Cerebellar nuclear complex (tissue), 1 donor: ENCODE measurements at regions not wholly inside any gene's neighbourhood (a gene's known extent, or its start where the extent isn't known, plus 50 kb on each side); places are given as distances from the start of the nearest gene placed in this dataset.
"Not testable (repeated sequence)": the region's sequence is repeated elsewhere in the genome, so short reads cannot be mapped to it uniquely, and the experiment has no call there.

Source experiments
- DNase-seq, 2 experiments: peaks; one replicate each; lab custom pipeline; 2025; lab: John Stamatoyannopoulos, UW

DNA sequence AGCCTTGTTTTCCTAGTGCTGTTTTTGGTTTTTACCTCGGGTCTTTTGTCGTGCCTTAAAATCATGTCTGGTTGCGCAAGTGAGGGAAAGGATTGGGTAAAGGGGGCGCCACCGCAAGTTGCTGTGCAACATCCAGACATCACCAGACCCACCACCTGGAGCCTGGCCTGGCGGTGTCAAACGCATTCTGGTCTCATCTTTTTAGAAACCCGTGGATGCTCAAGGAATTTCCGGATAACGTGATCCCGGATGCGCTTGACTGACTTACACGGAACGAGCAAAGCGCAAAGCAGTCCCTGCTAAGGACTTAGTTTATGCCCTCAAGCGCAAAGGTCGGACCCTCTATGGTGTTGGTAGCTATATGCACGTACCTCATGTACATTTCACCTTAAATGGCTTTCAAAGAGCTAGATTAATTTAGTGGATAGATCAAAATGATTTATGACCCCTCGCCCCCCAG is 105.2 kb downstream of the OR2B2 start:
- no peak for DNase-seq

DNA sequence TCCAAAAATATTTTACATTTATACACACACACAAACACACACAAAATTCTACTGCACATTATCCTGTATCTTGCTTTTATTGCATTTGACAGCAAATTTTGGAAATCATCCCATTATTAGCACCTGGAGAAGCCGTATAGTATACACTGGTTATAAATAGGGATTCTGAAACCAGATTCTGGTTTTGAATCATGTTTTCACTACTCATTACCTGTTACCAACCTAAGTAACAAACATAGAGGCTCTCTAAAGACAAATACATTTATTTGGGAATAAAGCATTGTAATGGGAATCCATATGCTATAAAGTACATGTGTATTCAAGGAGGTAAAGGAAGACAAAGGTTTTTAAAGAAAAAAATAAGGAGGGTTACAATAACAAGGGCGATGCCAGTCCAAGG is 106.8 kb downstream of the OR2B2 start:
- DNase-seq = no peak

DNA sequence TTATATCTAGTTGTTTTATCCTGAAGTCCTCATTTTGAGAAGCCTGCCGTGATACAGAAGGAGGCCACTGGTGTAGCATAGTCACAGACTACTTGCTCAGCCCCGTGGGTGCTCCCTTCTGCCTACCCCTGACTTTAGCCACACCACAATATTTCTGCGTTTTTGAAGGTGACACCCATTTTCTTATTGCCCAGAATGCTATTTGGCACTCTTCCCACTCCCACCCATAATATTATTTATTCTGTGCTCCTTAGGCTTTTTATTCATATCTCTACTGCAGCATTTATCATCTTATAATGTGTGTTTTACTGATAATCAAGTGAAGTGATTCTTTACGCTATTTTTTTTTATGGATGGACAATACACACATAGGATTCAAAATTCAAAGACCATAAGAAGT is 107.3 kb downstream of the OR2B2 start:
- no peak for DNase-seq

DNA sequence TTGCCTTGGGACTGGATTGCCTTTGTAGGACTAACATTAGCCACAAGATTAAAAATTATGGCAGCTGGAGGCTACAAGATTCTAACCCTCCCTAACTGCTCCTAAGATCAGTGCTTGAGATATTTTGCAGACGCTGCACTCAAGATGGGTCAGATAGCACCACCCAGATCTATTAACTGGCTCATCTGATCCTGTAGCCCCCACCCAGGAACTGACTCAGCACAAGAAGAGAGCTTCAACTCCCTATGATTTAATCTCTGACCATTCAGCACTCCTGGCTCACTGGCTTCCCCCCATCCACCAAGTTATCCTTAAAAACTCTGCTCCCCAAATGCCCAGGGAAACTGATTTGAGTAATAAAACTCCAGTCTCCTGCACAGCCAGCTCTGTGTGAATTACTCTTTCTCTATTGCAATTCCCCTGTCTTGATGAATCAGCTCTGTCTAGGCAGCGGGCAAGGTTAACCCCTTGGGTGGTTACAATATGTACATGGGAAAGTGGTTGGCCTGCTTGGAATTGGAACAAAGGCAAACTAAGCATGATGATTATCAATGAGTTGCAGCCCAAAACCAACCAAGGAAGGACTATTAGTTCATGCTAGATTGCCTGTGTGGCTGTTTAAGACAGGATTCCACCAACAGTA is 111.3 kb downstream of the OR2B2 start:
- DNase-seq = no peak

DNA sequence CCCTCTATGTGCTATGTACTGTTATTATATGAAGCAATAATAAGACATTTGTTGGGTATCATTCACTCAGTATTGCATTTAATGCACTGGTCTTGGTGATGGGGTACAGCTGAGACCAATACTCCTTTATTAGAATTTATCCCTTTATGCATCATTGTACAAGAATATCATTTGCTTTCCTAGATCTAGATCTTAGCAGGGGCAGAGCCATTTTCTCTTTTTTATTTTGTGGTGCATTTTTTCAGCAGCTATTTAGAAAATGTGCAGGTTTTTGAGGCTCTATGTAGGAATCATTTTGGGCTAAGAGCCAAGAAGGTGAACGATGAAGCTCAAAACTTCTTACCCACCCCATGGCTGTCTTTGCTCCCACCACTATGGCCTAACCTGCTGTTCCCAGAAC is 114.2 kb downstream of the OR2B2 start:
- no peak for DNase-seq

DNA sequence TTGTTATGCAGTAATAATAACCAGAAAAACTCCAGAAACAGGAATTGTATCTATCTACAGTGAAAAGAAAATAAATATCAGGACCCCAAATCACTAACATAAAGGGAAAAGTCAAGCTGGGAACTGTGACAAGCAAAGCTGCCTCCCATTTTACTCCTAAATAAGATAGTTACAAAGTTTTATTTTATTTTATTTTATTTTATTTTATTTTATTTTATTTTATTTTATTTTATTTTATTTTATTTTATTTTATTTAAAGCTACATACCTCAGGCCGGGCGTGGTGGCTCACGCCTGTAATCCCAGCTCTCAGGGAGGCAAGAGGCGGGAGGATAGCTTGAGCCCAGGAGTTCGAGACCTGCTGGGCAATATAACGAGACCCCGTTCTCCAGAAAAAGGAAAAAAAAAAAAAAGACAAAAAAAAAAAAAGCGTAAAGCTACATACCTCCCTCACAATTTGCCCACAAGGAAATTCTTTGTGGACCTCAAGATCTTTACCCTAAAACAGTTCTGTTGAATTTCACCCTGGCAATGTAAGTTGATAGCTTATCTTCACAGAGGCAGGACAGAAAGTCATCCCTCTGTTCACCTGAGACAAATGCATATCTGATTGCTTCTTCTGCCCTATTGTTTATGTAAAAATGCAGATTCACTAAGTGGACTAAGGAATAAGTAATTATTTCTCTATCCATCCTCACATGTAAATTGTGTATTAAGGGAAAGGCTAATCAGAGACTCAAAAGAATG is 115.3 kb downstream of the OR2B2 start:
- not testable (repeated sequence) for DNase-seq

DNA sequence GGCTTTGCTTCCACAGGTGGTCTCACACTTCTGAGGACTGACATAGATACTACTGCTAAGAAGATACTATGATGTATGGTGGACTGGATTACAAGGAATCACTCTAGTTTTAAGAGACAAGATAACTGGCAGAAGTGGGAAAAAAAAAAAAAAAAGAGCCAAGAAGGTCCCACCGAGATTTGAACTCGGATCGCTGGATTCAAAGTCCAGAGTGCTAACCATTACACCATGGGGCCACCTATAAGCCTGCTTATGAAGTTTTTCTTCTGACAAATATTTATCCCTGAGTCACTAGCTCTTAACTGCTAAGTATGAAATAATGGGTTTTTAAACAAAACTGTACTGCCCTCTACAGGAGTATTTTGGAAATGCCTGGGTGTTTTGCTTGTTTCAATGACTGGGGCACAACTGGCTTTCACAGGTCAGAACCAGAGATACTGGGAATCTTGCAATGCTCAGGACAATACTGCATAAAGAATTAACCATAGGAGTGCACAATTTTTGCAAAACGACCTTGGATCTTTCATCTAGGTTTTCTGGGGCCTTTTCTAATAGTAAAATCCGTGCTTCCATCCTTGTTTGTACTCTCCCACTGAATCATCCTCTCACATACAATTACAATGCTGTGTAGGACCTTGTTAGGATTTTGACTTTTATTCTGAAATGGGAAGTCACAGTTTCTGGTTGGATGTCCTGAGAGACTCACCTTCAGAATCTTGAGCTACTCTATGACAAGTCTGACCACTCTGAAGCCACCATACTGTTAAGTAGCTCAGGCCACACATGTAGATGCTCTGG is 116.3 kb downstream of the OR2B2 start:
- DNase-seq = peak in 1 of 2 experiments; percentile 55

DNA sequence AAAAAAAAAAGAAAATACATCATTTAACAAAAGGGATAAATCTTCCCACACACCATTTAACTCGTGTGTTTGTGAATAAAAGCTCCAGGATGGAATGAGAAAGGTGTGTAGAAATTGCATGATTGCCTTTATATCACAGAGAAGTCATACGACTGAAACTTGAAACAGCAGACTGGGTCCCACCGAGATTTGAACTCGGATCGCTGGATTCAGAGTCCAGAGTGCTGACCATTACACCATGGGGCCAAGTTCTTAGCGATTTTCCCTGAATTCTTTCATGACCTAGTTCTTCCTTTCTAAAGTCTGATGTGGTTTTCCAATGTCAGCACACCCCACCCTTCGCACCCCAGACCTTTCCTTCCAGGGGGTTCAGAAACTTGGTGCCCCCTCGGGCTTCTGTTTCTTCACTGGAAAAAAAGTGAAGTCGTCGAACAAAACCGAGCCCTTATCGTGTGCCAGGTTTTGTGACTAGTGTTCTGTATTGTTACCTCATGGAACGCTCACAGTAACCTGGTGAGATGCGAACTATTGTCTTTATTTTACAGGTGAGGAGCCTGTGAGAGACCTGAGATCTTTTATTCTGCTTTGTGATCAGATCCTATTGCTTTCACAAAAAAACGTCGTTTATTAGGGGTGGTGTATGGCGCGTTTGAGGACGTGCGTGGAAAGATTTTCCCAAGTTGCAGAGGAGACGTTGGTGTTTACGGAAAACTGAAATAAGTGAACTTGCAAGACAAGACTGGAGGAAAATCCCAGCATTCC is 120.8 kb downstream of the OR2B2 start:
- peak in 1 of 2 experiments; percentile 29 for DNase-seq

DNA sequence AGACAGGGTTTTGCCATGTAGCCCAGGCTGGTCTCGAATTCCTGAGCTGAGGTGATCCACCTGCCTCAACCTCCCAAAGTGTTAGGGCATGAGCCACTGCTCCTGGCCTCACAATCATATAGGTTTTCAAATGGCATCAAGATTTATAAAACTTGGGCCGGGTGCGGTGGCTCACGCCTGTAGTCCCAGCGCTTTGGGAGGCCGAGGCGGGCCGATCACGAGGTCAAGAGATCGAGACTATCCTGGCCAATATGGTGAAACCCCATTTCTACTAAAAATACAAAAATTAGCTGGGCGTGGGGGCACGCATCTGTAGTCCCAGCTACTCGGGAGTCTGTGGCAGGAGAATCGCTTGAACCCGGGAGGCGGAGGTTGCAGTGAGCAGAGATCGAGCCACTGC is 123.8 kb downstream of the OR2B2 start:
- DNase-seq = not testable (repeated sequence)

DNA sequence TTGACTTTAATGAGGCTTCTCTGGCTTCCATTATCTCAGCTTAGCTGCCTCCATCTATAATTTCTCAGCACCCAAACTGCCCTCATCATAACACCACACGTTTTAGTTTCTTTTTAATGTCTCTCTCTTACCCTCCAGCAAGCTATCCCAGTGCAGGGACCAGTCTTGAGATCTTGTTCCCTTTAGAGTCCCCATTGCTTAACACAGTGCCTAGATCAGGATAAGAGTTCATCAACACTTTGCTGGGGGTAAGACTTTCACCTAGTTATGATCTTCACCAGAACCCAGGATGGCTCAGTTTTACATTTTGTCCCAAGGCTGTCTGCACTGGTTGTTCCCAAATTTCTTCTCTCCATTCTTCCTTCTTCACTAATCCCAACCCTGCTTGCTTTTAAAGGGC is 126.1 kb downstream of the OR2B2 start:
- no peak for DNase-seq

DNA sequence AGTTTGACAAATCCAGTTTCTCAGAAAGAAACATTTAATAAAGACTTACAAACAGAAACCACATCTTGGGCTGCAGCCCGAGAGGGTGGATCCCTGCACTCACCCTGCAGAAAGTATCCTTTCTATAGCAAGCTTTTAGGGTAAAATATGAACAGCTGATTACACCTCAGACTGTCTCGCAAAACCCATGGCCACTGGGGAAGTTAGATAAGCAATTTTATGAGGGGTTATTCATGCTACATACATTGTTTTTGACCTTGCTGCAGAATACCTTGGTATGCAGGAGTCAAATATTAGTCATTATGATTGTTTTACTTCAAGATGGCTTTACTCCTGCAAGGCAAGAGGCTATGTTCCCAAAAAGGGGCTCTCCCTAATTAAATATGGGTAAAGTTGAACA is 126.9 kb downstream of the OR2B2 start:
- no peak for DNase-seq

DNA sequence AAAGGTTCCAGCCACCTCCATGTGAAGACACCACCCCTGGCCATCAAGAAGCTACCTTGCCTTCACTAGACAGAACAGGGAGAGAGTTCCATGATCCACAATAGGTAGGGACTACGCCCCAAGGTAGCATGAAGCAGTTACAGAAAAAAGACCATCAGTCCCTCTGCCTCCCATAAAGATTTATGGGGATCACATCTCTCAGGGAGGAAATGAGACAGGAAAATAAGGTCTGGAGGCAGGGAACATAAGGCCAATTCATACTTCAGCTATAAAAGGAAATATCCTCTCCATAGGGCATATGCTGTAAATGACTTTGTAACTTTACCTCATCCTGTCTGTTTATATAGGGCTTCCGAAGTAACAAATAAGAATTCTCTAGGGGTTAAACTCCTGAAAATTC is 129.4 kb downstream of the OR2B2 start:
- DNase-seq = no peak

DNA sequence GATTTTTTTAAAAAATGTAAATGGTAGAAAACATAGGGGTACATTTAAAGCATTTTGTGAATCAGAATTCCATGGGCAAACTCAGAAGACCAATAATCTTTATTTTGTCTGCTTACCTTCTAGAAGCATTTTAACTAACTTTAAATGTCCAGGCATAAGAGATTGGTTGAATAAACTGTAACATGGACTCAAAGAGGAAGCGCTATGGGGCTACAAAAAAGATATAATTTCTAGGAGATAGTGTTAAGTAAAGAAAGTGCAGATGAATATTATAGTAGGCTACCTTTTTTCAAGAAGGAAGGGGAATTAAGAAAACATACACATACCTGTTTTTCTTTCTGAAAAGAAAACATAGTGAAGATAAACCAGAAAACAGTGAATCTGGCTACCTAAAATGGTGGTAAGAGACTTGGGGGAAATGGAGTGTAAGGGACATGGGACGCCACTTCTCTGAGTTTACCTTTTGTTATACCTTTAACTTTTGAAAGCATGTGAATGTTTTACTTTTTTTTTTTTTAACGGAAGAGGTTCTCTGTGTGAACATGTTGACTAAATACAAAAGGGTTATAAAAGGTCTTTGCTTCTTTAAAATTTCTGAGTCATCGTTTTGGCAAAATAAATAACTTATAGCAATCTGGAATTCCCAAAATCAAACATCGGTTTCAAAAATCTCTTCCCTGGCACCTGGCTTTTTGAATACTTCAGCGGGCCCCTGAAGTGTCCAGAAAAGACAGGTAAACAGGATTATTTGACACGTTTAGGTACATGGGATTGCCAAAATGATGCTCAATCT is 133.4 kb downstream of the OR2B2 start:
- no peak for DNase-seq

DNA sequence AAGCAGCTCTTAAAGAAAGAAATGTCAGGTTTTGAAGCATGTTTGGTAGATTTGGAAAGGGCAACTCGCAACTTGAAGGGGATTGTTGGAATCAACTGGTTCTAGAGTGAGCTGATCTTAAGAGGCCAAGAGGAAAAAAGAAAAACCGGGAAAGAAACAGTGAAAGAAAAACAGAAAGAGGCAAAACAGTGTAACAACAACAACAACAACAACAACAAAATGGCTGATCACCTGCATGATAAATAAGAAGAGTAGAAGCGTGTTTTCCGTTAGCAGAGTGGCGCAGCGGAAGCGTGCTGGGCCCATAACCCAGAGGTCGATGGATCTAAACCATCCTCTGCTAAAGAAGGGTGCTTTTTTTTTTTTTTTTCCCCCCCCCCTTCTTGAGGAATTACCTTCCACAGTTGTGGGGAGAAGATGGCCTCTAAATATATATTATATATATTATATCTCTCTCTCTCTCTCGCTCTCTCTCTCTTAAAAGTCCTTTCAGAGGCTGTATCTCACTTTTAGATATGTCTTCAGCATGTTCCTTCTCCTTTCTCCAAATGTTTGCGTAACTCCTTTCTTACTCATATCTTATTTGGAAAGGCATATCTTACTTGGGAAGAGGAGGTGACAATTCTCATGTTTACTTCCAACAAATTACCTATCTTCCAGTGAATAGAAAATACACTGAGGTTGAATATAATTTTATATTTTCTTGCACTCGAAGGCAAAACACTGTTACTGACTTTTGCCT is 134.4 kb downstream of the OR2B2 start:
- no peak for DNase-seq

DNA sequence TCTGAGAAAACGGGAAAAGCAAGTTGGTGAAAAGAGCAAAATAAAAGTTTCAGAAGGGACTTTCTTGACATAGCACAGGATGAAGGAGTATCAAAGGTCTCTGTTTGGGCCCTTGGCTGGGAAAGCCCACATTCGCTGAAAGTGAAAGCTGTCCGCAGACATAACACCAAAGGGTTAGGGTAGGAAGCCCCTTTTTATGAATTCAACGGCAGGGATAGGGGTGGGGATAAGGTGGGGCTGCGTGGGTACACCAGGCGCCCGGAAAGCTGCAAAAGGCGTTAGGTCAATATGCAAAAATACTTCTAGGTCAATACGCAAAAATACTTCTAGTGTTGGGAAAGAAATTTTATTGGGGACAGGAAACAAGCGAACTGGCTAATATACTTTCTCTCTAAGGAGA is 135.1 kb downstream of the OR2B2 start:
- DNase-seq = no peak

DNA sequence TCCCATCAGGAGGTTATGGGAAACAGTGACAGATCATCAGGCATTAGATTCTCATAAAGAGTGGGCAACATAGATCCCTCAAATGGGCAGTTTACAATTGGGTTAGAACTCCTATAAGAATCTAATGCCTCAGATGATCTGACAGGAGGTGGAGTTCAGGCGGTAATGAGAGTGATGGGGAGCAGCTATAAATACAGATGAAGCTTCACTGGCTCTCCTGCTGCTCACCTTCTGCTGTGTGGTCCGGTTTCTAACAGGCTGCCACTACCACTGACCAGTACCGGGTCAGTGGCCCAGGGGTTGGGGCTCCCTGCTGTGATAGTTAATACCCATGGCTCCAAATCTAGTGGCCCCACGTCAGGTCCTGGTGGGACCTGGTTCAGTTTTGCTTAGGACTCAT is 135.7 kb downstream of the OR2B2 start:
- no peak for DNase-seq

DNA sequence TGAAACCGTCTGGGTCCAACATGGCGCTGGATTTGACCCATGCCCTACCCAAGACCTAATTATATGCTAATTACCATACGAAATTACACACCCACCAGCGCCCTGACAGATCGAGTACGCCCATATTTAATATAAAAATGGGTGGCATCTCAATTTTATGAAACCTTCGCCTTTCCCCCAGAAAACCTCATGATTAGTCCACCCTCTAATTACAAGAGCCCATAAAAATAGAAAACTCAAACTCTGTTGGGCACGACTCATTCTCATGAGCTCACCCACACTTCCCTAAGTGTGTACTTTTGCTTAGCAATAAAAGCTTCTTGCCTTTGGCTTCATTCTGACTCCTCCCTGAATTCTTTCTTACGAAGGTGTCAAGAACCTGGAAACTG is 136.4 kb downstream of the OR2B2 start:
- DNase-seq = no peak

DNA sequence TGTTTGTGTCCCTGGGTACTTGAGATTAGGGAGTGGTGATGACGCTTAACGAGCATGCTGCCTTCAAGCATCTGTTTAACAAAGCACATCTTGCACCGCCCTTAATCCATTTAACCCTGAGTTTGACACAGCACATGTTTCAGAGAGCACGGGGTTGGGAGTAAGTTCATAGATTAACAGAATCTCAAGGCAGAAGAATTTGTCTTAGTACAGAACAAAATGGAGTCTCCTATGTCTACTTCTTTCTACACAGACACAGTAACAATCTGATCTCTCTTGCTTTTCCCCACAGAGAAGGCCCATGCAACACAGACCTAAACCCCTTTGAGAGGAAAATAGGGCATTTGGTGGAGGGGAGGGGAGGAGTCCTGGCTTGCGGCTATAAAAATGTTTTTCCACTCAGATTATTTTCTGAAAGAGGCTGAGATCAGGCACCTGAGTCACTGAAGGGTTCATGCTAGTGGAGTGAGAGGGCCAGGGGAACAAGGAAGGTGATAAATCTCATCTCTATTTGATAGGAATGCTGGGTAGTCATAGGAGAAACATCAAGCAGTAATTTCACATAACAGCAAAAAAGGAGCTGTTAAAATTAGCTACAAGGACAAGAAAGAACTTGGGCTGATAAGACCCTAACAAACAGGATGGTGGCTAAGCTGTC is 136.9 kb downstream of the OR2B2 start:
- DNase-seq = not testable (repeated sequence)

DNA sequence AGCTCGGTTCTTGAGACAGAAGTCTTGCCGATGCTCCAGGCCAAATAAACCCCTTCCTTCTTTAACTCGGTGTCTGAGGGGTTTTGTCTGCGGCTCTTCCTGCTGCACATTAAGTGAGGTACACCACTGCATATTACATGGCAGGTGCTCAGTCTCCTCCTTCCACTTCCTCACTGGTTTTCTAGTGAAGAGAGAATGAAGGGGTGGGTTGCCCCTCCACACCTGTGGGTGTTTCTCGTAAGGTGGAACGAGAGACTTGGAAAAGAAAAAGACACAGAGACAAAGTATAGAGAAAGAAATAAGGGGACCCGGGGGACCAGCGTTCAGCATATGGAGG is 138.0 kb downstream of the OR2B2 start:
- DNase-seq = not testable (repeated sequence)
